DND-41 (cell line): ENCODE measurements at regions not wholly inside any gene's neighbourhood (a gene's known extent, or its start where the extent isn't known, plus 50 kb on each side); places are given as distances from the start of the nearest gene placed in this dataset.

Experiments used
- ATAC-seq: fragments of 200-7000 bp; cut with Tn5 transposase; 3 replicates; pipeline ENCODE4 v1.9.1; 2021; ENCODE audit warnings: low read depth; ENCODE audit not compliant: insufficient read depth
- DNase-seq: peaks from one replicate; pipeline ENCODE4 v3.0.0-alpha.2; 2020
- H2AFZ ChIP-seq: 2 replicates; pipeline ENCODE4 v1.6.0; 2012; ENCODE audit warnings: low read depth, low read length
- H3K27ac ChIP-seq: 2 replicates; pipeline ENCODE4 v1.5.1; 2012; ENCODE audit warnings: low read length, inconsistent platforms
- H3K27me3 ChIP-seq: fragments of 200-600 bp; sonication (generic); 2 replicates; pipeline ENCODE4 v1.6.0; 2012; ENCODE audit warnings: low read length, mild to moderate bottlenecking, inconsistent platforms; ENCODE audit not compliant: insufficient read depth, poor library complexity
- H3K36me3 ChIP-seq: 2 replicates; pipeline ENCODE4 v1.5.1; 2012; ENCODE audit warnings: low read length, inconsistent platforms; ENCODE audit not compliant: insufficient read depth
- H3K4me1 ChIP-seq: 2 replicates; pipeline ENCODE4 v1.5.1; 2012; ENCODE audit warnings: mild to moderate bottlenecking, low read length; ENCODE audit not compliant: insufficient read depth
- H3K4me2 ChIP-seq: 2 replicates; pipeline ENCODE4 v1.6.0; 2012; ENCODE audit warnings: mild to moderate bottlenecking, moderate library complexity, low read length, inconsistent platforms; ENCODE audit not compliant: insufficient read depth
- H3K4me3 ChIP-seq, 2 experiments: fragments of 200-600 bp in 1 of 2; shearing (Covaris generic) in 1 of 2; 2 replicates each; pipeline ENCODE4 v1.5.1; 2012 to 2016; ENCODE audit warnings: inconsistent platforms in 2 of 2, low read length in 2 of 2, mild to moderate bottlenecking in 2 of 2, low read depth in 1 of 2, moderate library complexity in 1 of 2
- H3K79me2 ChIP-seq: 2 replicates; pipeline ENCODE4 v1.6.0; 2012; ENCODE audit warnings: low read length, inconsistent platforms; ENCODE audit not compliant: insufficient read depth
- H3K9ac ChIP-seq: 2 replicates; pipeline ENCODE4 v1.6.0; 2012; ENCODE audit warnings: low read depth, mild to moderate bottlenecking, inconsistent platforms, low read length, moderate library complexity
- H3K9me3 ChIP-seq: 2 replicates; pipeline ENCODE4 v1.5.1; 2012; ENCODE audit warnings: low read length, moderate library complexity, mild to moderate bottlenecking, inconsistent platforms; ENCODE audit not compliant: insufficient read depth, severe bottlenecking
- H4K20me1 ChIP-seq: 2 replicates; pipeline ENCODE4 v1.6.0; 2012; ENCODE audit warnings: low read length; ENCODE audit not compliant: insufficient read depth
- CTCF ChIP-seq: IDR thresholded peaks from 2 replicates; pipeline ENCODE4 v1.5.1; 2012; ENCODE audit warnings: borderline replicate concordance, low read length, moderate library complexity, mild to moderate bottlenecking; ENCODE audit not compliant: poor library complexity, severe bottlenecking; ENCODE audit errors: extremely low read depth
- EZH2 ChIP-seq: IDR thresholded peaks from 3 replicates; pipeline ENCODE4 v1.6.1; 2012; ENCODE audit warnings: borderline replicate concordance, low read depth, mild to moderate bottlenecking, moderate library complexity, low read length, inconsistent platforms; ENCODE audit not compliant: severe bottlenecking

GRCh38 chr16:35193956-35194355 is 1734.5 kb downstream of the TP53TG3F start:
- Histone ChIP-seq H3K36me3 (no peaks in the 10 kb centered on the region), H3K27ac (no peak overlapping the region), H3K79me2 (no peaks in the 10 kb centered on the region), H3K27me3 (no peaks in the 10 kb centered on the region), H4K20me1 (no peaks in the 10 kb centered on the region), H3K9ac (no peak overlapping the region), H3K4me3 (no peak overlapping the region), H3K4me1 (no peaks in the 10 kb centered on the region), H2AFZ (no peak overlapping the region), H3K9me3 (no peaks in the 10 kb centered on the region), H3K4me2 (no peak overlapping the region)
- DNase-seq (no peak), ATAC-seq (no peak)
- no peak for TF ChIP-seq EZH2
- no peak for TF ChIP-seq CTCF

- H3K27ac ChIP-seq = no peak overlapping the region
- no peaks in the 10 kb centered on the region for H3K9me3 ChIP-seq
- TF ChIP-seq CTCF = no peak
- no peak for TF ChIP-seq EZH2
- H4K20me1 ChIP-seq = no peaks in the 10 kb centered on the region
- no peak overlapping the region for H3K4me3 ChIP-seq
- no peaks in the 10 kb centered on the region for H3K4me1 ChIP-seq
- no peak overlapping the region for H3K9ac ChIP-seq
- no peaks in the 10 kb centered on the region for H3K79me2 ChIP-seq
- H3K4me2 ChIP-seq = no peak overlapping the region
- no peak for ATAC-seq
- H3K27me3 ChIP-seq = no peaks in the 10 kb centered on the region
- H2AFZ ChIP-seq = no peak overlapping the region
- no peaks in the 10 kb centered on the region for H3K36me3 ChIP-seq
- DNase-seq = no peak
Measured at GRCh38 chr16:35194681-35195080, 1735.3 kb downstream of the TP53TG3F start.

- no peaks in the 10 kb centered on the region for H3K79me2 ChIP-seq
- TF ChIP-seq EZH2 = no peak
- no peak for TF ChIP-seq CTCF
- no peaks in the 10 kb centered on the region for H3K4me1 ChIP-seq
- H3K27ac ChIP-seq = no peak overlapping the region
- no peak overlapping the region for H3K4me3 ChIP-seq
- no peak overlapping the region for H3K9ac ChIP-seq
- DNase-seq = no peak
- H3K9me3 ChIP-seq = no peaks in the 10 kb centered on the region
- H3K36me3 ChIP-seq = no peaks in the 10 kb centered on the region
- H3K27me3 ChIP-seq = no peaks in the 10 kb centered on the region
- H3K4me2 ChIP-seq = no peak overlapping the region
- ATAC-seq = no peak
- no peaks in the 10 kb centered on the region for H4K20me1 ChIP-seq
- no peak overlapping the region for H2AFZ ChIP-seq
Measured at GRCh38 chr16:35195173-35195863, 1735.9 kb downstream of the TP53TG3F start.

- Histone ChIP-seq H2AFZ (no peak overlapping the region), H3K36me3 (no peaks in the 10 kb centered on the region), H3K79me2 (no peaks in the 10 kb centered on the region), H3K4me2 (no peak overlapping the region), H3K4me3 (no peak overlapping the region), H3K9me3 (no peaks in the 10 kb centered on the region), H4K20me1 (no peaks in the 10 kb centered on the region), H3K27me3 (no peaks in the 10 kb centered on the region), H3K27ac (no peak overlapping the region), H3K9ac (no peak overlapping the region), H3K4me1 (no peaks in the 10 kb centered on the region)
- ATAC-seq (no peak), DNase-seq (no peak)
- TF ChIP-seq EZH2 = no peak
- TF ChIP-seq CTCF = no peak
Measured at GRCh38 chr16:35195864-35196216, 1736.4 kb downstream of the TP53TG3F start.
